Fibroblast of villous mesenchyme (primary cell): ENCODE measurements at regions not wholly inside any gene's neighbourhood (a gene's known extent, or its start where the extent isn't known, plus 50 kb on each side); places are given as distances from the start of the nearest gene placed in this dataset.

ENCODE experiments used
- DNase-seq: peaks from one replicate; pipeline ENCODE4 v3.0.0-alpha.2; 2010; ENCODE audit warnings: low read depth
- H3K4me3 ChIP-seq: 2 replicates; pipeline ENCODE4 v1.5.1; 2011; ENCODE audit warnings: low read depth, mild to moderate bottlenecking, low read length
- TF ChIP-seq, protein P1 (sequence below): IDR thresholded peaks from 2 replicates; pipeline ENCODE4 v1.5.1; 2012; ENCODE audit warnings: low read depth, mild to moderate bottlenecking, low read length; ENCODE audit not compliant: insufficient read depth

DNA sequence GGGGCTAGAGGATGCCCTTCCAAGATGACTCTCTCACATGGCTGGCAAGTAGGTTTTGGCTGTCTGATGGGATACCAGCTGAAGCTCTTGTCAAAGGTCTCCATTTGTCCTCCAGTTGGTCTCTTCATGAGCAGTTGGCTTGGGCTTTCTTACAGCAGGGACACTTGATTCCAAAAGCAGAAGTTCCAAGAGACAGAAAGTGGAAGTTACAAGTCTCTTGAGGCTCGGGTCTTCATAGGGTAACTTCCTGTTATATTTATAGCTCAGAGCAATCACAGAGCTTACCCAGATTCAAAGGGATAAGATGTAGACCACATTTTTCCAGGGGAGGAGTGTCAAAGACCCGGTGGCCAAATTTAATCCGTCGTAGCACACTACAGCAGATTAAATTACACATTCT is 440.0 kb downstream of the RFC3 start:
- H3K4me3 ChIP-seq = no peak overlapping the region
- TF ChIP-seq, protein P1, sequence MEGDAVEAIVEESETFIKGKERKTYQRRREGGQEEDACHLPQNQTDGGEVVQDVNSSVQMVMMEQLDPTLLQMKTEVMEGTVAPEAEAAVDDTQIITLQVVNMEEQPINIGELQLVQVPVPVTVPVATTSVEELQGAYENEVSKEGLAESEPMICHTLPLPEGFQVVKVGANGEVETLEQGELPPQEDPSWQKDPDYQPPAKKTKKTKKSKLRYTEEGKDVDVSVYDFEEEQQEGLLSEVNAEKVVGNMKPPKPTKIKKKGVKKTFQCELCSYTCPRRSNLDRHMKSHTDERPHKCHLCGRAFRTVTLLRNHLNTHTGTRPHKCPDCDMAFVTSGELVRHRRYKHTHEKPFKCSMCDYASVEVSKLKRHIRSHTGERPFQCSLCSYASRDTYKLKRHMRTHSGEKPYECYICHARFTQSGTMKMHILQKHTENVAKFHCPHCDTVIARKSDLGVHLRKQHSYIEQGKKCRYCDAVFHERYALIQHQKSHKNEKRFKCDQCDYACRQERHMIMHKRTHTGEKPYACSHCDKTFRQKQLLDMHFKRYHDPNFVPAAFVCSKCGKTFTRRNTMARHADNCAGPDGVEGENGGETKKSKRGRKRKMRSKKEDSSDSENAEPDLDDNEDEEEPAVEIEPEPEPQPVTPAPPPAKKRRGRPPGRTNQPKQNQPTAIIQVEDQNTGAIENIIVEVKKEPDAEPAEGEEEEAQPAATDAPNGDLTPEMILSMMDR = no peak
- DNase-seq = no peak

DNA sequence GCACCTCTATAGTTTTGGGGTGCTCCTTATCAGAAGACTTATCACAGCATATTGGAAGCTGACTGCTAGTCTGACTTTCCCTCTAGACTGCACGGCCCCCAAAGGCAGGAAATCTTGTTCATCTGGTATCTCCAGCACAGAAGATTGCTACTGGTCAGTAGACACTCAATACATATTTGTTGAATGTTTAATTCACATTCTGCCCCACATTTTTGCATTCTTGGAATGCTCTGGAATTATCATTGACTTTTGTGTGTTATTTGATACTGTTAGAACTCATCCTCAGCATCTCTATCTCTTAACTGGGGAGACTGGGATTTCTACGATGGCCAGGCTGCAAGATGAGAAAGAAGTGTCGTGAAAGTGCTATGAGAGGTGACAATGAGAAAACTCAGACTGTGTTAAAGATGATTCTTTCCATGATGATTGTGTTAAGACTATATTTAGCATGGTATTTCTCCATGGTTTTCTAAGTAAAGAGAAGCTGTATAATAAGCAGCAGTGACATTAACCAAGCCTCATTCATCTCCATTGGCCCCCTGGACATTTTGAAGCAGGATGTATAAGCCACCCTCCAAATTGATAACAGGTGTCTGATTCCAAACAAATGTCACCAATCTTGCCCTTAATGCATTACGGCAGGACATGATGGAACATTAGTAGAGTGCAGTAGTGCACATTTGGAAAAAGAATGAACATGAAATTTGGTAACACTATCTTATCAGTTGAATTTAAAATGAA is 440.9 kb downstream of the RFC3 start:
- no peak for DNase-seq
- no peak overlapping the region for H3K4me3 ChIP-seq
- TF ChIP-seq, protein P1 = no peak

DNA sequence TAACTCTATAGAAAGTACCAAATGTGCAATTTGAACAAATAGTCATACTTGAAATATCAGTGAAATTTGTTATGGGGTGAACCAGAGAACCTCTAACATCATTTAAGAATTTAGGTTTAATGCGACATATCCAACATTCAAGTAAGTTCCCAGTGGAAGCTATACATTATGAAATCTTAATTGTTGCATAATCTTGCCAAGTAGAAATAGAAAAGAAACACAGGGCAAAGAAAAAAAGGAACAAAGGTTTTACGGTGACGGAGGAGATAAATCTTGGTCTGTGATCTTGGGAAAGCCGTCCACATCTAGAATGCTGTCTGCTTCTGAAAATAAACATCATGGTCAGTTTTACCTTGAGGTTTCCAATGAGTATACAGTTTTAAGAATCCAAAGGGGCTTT is 445.7 kb downstream of the RFC3 start:
- DNase-seq = no peak
- TF ChIP-seq, protein P1 = no peak
- no peak overlapping the region for H3K4me3 ChIP-seq

DNA sequence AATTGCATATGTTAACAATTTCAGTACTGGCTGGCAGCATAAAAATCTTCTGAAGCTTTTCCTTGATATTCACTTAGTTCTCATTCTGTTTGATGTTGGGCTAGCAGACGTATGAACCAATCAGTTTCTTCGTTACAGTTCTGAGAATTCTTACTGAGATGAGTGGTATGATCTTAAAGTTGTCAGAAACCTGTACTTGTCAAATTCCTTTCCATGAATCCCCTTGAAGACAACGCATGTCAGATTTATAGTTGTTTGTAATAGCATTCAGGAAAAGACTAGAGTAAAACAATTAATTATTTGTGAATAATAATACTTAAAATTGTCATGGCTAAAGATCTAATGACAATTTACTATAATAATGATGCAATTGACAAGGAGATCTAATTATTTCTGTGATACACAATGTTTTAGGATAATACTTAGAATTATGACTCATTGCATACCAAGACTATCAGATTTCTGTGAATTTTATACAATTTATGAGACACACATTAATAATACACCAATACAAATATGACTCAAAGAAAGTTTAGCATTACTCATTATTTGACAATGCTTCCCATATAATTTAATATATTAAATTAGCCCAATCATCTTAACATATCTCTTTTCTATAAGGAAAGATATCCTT is 447.2 kb downstream of the RFC3 start:
- no peak overlapping the region for H3K4me3 ChIP-seq
- no peak for DNase-seq
- TF ChIP-seq, protein P1 = no peak

DNA sequence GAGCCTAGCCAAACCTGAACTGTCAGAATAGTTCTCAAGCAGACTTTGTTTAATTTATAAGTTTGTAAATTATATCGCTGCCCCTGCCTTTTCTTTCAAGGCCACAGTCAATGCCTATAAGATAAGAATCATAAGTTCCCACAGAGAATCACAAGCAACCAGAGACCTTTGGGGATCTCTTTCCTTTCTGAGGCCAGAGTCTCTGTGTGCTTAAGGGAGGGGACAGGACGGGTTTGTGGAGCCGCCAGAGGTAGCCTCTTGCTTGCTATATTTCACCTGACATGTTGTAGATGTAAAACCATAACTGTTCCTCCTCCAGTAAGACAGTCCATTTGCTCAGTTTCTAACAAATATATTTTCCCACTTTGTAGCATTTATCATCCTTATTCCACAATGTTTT is 458.8 kb downstream of the RFC3 start:
- no peak overlapping the region for H3K4me3 ChIP-seq
- TF ChIP-seq, protein P1 = no peak
- DNase-seq = no peak

DNA sequence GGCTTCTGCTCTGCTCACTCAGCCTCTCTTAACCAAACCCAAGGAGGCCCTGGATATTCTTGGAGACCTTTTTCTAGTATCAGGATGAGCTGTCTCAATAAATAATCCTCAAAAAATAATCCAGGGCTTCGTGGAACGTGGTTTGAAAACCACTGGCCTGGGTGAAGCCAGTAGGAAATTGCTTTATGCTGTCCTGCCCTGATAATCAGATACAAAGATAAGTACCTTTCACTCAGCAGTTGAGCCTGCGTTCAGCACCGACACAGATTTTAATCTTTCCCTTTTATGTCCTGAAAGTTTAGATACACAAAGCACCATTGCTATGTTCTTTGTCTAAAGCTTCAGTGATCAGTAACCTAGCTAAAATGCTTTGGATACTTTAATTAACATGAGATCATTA is 460.0 kb downstream of the RFC3 start:
- H3K4me3 ChIP-seq = no peak overlapping the region
- TF ChIP-seq, protein P1 = no peak
- DNase-seq = no peak

DNA sequence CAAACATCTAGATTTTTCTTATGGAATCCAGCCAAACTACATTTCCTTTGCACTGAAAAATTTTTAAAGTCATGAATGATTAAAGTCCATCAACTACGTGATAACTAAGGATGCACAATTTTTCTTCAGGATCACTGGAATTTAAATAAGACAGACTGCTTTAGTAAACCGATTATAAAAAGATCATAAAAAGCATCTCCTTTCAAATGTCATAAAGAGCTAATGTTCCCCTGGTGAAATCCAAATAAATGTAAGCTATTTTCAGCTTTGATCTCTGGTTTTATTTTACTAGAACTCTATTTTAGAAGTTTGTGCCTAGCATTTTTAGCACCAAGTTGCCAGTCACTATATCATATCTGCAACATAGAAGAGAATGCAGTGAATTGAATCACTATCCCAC is 460.8 kb downstream of the RFC3 start:
- no peak overlapping the region for H3K4me3 ChIP-seq
- TF ChIP-seq, protein P1 = no peak
- DNase-seq = no peak
